ENCODE measurements at regions not wholly inside any gene's neighbourhood (a gene's known extent, or its start where the extent isn't known, plus 50 kb on each side); places are given as distances from the start of the nearest gene placed in this dataset.

DNA sequence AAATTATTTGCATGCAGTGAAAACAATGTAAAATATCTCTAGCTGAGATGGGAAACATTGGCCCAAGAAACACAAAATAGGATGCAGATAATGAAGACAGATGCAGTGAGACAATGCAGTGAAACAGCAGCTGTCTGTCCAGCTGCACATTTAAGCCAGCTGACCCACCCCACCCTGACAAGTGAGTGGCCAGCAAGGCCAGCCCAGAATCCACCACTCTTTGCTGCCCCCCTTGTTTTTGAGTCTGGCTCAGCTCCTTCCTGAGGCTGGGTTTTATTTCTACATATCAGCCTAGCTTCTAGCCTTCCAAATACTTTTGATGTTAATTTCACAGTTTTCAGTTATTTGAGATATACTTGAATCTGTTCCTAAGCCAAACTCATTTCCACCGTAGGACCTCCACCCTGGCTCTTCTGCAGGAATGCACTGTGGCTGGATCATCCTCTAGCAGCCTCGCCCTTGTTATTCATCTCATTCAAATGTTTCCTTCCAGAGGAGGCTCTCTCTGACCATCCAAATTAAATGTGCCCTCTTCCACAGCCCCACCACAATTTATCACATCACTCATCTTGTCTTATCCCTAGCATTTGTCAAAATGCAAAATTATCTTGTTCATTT lies 154.1 kb upstream of the POU2AF2 start:
- DNase-seq, result no peak

GRCh38 chr11:111089759-111090158 lies 155.8 kb upstream of the POU2AF2 start:
- DNase-seq, result no peak

- no peak for DNase-seq
Measured at GRCh38 chr11:111088847-111089355, 156.6 kb upstream of the POU2AF2 start.

- DNase-seq, result no peak
Measured at GRCh38 chr11:111086058-111086457, 159.5 kb upstream of the POU2AF2 start.

DNA sequence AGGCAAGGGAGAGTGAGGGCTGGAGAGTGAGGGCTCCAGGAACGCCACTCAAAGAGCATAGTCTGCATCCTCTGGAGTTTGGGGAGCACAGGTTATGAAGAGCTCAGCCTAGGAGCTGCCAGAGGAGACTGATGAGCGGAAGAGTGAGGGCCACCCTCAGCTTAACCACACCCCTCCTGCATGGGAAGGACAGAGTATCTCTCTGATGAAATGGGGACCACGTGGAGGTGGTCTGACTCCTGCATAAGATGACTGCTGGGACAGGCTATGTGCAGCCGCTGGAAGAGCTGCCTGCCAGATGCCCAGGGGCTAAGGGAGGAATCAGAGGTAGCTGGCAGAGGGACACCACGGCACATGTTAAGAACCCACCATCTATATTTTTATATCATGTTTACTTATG lies 162.9 kb upstream of the POU2AF2 start:
- no peak for DNase-seq

GRCh38 chr11:111081021-111081511 lies 164.5 kb upstream of the POU2AF2 start:
- no peak for DNase-seq

DNA sequence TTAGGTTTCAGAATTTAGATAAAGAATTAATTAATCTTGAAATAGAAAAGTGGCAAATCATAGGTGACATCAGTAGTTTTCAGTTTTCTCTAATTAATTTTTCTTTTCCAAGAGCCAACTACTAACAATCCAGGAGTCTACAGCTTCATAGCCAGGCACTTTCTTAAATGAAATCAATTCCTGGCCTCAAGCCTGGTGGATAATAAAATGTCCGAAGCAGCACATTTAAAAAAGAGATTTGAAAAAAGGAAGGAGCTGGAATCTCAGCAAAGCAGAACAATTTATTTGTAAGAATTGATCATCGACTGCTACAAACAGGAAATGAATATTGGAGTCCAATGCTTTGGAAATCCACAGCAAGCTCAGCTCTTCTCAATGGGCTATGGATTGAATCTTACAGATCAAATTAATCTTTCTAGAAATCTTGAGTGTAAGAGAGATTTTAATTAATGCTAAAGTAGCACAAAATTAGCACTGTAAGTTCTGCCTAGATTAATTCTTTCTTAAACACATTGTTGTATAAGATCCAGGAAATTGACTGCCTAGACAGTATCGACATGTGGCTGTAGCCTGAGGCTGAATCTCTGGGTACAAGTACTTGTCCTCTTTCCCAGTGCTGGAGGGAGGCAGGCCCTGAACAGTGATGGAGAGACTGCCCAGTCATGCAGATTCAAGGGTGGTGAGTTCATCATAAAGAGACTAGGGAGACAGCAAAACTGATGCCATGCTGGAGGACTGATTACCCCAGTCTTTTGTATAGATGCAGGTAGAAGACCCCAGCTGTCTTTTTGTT lies 167.8 kb upstream of the POU2AF2 start:
- DNase-seq, result no peak

- no peak for DNase-seq
Measured at GRCh38 chr11:111069066-111069465, 176.5 kb upstream of the POU2AF2 start.

- DNase-seq, result no peak
Measured at GRCh38 chr11:111067994-111068393, 177.5 kb upstream of the POU2AF2 start.

- no peak for DNase-seq
Measured at GRCh38 chr11:111066846-111067245, 178.7 kb upstream of the POU2AF2 start.

DNA sequence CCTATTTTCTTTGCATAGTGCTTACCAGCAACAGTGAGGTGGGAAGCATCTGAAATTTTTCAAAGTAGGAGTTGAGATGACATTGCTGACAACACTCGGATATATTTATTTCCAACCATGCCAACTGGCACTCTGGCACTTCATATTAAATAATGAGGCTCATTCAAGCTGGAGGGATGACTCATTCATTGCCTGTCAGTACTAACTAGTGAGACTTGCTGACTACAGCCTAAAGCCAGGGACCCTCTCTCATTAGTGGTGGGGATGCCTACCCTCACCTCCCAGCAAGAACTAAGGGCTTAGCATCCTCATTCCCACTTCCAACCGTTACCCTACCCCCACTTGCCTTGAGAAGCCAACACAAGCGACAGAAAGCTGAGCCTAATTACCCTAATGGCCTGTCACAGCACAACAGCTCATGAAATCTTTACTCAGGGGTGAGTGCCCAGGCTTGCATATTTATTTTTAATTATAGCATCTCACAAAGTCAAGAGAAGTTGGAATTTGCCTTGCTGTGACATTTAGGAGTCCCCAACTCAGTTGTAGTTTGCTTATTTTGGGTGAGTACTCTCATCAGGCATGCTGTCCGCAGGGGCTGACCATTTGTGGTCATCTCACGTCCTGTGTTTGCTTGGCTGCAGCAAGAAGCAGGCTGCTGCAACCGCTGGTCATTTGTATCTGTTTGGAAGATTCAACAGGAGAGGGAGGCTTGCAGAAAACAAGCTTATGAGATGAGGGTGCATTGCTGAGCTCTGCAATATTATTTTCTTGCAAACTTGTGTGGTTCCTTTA lies 181.6 kb upstream of the POU2AF2 start:
- DNase-seq, result peak; percentile 28

DNA sequence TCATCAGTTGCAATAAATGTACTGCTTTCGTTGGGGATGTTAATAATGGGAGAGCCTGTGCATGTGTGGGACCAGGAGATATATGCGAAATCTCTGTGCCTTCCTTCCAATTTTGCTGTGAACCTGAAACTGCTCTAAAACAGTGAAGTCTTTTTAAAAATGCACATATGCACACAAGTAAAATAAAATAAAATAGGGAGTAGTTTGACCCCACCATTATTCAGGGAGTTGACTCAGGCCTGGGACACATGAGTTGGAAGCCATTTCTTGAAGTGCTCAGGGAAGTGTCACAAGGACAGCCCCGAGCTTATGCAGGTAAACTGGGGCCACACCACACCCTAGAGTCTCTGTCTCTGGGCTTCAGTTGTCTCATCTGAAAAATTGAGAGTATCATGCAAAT lies 183.1 kb upstream of the POU2AF2 start:
- DNase-seq, result no peak

DNA sequence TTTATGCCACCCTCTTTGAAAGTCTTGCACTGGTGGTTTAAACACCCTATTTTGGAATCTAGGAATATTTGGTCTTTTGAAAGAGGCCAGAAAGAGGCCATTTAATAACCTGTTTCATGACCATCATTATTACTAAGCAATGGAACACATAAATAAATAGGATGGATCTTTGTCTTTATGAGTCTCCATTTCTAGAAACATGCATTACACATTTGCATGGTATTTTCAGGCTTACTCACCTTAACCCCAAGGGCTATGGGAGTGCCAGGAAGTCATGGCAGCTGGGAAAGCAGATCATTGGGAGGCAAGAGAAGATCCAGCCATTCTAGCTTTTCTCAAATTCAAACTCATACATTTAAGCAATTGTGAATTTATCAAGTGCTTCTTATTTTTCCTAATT lies 185.8 kb upstream of the POU2AF2 start:
- DNase-seq, result no peak

- no peak for DNase-seq
Measured at GRCh38 chr11:111049131-111049530, 196.4 kb upstream of the POU2AF2 start.

DNA sequence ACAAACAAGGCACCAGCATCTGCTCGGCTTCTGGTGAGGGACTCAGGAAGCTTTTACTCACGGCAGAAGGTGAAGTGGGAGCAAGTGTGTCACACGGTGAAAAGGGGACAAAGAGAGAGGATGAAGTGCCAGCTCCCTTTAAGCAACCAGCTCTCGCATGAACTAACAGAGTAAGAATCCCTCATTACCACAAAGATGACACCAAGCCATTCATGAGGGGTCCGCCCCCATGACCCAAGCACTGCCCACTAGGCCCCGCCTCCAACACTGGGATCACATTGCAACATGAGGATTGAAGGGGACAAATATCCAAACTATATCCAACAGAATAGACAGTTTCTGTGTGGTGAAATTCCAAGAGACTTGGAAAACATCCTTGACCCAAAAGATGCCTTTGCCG lies 198.2 kb upstream of the POU2AF2 start:
- no peak for DNase-seq

- DNase-seq, result no peak
Measured at GRCh38 chr11:111046291-111046690, 199.2 kb upstream of the POU2AF2 start.

DNA sequence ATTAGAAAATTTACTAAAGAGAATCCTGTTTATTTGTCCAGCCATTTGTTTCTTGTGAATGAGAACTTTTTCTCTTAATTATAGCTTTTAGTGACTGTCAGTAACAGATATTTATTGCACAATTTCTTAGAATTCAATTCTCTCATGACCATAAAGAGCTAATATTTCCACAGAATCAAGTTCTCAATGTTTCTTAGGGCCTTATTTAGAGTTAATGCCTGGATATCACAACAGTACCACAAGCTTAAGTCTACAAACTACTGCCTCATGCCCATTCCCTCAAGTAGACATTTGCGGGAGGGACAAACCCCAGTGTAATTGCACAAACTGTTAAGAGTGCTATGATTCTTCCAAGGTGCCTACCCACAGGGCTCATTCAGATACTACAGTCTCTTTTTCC lies 199.7 kb upstream of the POU2AF2 start:
- no peak for DNase-seq

- no peak for DNase-seq
Measured at GRCh38 chr11:111045407-111045803, 200.1 kb upstream of the POU2AF2 start.

GRCh38 chr11:111044751-111045406 lies 200.6 kb upstream of the POU2AF2 start:
- DNase-seq, result no peak

- no peak for DNase-seq
Measured at GRCh38 chr11:111039982-111040381, 205.5 kb upstream of the POU2AF2 start.

DNA sequence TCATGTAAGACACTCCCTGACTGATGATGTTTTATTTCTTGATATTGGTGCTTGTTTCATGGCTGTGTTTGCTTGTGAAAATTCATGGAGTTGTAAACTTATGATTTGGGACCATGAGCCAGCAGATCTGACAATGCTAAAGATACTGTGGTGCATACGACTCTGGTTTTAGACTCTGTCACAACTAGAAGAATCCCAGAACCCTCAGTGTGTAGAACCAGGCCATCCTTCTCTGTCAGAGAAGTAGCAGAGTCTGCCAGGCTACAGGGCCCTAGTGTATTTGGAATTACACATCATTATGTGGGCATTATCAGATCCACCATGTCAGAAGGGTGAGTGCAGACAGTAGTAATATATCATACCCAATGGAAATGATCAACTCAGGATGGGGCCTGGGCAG lies 209.8 kb upstream of the POU2AF2 start:
- DNase-seq, result no peak

GRCh38 chr11:111026241-111026640 lies 219.3 kb upstream of the POU2AF2 start:
- DNase-seq, result no peak

GRCh38 chr11:111021131-111021530 lies 224.4 kb upstream of the POU2AF2 start:
- DNase-seq, result no peak

Measured in NCI-H1694 (cell line).